HL-60/S4 treated with phorbol 12-myristate 13-acetate at 8.2 ng/mL for 4 days and 3 days (cell line): ENCODE measurements at regions not wholly inside any gene's neighbourhood (a gene's known extent, or its start where the extent isn't known, plus 50 kb on each side); places are given as distances from the start of the nearest gene placed in this dataset.

Experiments
- in situ Hi-C: fragments of 300-500 bp; cut with MboI; formaldehyde crosslinking; loops from 2 replicates; pipeline ENCODE4 v1.15.0; 2022; ENCODE audit warnings: low sequenced_read_pairs

DNA sequence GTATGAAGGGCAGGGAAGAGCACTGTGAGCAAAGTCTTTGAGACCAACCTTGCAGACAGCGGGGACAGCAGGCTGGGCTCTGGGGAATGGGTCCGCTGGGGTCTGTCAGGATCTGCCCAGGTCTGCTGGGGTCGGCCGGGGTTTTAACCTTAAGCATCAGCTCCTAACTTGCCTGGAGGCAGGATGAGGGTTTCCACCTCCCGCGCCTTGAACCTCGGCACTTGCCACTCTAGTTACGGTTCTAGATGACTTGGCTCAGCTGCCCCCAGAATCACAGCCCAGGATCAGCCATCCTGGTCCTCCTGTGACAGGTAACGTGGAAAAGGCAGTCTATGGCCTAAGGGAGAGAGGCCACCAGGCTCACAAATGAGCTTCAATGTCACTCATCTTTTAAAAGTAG, 50.4 kb upstream of the CACUL1 start:
- in situ Hi-C loops: loop anchor here (25.0 kb wide), 1 partner anchor 243 kb away; no protein-coding TSS in a partner anchor

DNA sequence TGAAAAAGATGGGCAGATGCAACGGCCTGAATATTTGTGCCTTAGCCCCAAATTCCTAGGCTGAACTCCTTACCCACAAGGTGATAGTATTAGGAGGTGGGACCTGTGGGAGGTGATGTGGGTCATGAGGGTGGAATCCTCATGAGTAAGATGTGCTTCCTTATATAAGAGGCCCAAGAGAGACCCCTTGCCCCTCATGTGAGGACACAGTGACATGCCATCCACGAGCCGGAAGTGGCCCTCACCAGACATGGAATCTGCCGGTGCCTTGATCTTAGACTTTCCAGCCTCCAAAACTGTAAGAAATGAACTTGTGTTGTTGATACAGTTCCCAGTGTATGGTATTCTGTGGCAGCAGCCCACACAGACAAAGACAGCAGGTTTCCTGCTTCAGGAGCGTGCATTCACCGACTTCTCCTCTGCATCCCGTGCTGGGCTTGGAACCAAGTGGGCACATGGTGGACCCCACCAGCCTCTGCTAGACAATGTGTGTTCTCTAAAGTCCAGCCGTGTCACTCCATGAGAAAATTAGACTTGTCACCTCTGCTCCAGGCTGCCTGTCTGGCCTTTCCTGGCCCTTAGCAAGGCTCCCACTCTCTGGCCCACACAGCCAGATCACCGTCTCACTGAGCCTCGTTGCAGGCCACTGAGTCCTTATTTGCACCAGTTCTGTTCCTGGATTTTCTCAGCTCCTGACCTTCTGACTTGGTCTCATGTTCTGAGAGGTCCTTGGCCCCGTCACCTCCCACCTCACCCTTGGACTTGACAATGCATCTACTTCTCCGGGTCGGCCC, 52.9 kb upstream of the CACUL1 start:
- in situ Hi-C loops: loop anchor here (25.0 kb wide), 1 partner anchor 245 kb away; no protein-coding TSS in a partner anchor

GRCh38 chr10:118808601-118809356, 54.0 kb upstream of the CACUL1 start:
- in situ Hi-C loops: loop anchor here (25.0 kb wide), 1 partner anchor 246 kb away; no protein-coding TSS in a partner anchor

GRCh38 chr10:118809357-118810220, 54.8 kb upstream of the CACUL1 start:
- in situ Hi-C loops: loop anchor here (25.0 kb wide), 1 partner anchor 247 kb away; no protein-coding TSS in a partner anchor

DNA sequence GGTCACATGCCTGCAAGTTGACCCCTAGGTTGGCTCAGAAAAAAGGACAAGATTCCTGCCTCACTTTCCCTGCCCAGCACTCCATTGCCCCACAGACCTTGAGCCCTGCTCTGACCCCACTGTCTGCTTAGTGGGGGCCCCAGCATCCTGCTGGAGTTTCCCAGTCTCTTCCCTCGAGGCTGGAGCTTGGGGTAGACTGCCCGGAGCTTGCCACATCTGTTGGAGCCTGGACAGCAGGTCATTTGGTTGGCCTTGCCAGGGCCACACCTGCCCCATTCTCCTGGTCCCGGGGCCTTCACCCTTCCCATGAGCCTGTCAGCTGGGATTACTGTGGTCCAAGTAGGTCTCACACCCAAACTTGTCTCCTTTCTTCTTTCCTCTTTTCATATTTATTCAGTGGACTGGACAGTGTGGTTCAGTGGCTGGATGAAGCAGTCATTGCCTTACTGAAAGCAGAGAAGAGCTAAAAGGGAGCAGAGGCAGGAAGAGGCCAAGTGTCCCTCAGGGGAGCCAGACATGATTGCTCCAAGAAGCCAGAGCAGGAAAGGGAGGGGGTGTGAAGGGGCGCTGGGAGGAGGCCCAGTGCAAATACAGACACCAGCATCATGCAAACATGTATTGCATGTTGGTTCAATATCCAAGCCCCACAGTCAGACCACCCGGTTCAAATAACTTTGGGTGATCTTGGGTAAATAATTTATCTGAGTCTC, 56.2 kb upstream of the CACUL1 start:
- in situ Hi-C loops: loop anchor here (25.0 kb wide), 1 partner anchor 249 kb away; no protein-coding TSS in a partner anchor

DNA sequence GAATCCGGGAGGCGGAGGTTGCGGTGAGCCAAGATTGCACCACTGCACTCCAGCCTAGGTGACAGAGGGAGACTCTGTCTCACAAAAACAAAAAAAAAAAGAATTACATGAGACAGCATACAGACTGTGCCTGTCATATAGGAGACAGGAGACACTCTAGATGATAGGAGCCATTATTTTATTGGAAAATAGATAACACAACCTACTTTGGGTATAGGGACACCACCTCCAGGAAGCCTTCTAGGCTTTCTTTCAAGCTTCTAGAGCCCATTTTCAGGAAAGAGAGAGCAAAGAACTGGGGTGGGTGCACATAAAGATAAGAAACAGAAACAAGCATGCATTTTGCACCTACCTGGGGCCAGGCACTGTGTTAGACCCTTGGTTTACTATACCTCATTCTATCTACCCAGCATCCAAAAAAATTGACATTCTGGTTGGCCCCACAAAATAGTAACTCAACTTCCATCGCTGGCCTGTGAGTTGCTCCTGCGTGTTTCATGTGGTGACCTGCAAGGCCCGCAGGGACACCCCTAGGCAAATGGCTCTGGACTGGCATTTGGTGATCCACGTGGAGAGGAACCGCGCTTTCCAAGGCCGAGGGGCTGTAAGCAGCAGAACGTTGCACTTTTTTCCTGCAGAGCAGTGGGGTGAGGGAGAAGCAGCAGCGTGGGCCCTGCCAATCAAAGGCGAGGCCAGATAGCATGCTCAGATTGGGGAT, 57.1 kb upstream of the CACUL1 start:
- in situ Hi-C loops: loop anchor here (25.0 kb wide), 1 partner anchor 250 kb away; no protein-coding TSS in a partner anchor

DNA sequence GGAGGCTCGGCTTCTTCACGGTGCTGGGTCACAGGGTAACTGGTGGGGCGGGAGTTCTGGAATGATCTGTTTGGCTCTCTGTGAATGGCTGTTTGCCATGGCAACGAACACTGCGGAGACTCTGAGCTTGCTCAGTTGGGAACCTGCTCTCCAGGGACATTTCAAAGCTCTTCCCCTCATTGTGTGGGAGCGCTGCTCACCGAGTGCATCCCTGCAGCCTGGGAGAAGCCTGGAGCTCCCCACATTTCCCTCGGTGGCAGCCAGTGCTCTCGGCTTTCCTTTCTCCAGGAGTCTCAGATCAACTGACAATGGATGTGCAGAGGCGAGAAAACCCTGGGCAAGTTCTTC, 57.6 kb upstream of the CACUL1 start:
- in situ Hi-C loops: loop anchor here (25.0 kb wide), 1 partner anchor 250 kb away; no protein-coding TSS in a partner anchor

DNA sequence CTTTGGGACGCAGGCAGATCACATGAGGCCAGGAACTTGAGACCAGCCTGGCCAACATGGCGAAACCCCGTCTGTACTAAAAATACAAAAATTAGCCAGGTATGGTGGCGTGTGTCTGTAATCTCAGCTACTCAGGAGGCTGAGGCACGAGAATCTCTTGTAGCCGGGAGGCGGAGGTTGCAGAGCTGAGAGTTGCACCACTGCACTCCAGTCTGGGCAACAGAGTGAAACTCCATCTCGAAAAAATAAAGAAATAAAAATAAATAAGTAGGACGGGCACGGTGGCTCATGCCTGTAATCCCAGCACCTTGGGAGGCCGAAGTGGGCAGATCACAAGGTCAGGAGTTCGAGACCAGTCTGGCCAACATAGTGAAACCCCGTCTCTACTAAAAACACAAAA, 58.2 kb upstream of the CACUL1 start:
- in situ Hi-C loops: loop anchor here (25.0 kb wide), 1 partner anchor 251 kb away; no protein-coding TSS in a partner anchor

- in situ Hi-C loops: loop anchor here (25.0 kb wide), 1 partner anchor 254 kb away; no protein-coding TSS in a partner anchor
Observed at GRCh38 chr10:118816471-118817168, 61.9 kb upstream of the CACUL1 start.

DNA sequence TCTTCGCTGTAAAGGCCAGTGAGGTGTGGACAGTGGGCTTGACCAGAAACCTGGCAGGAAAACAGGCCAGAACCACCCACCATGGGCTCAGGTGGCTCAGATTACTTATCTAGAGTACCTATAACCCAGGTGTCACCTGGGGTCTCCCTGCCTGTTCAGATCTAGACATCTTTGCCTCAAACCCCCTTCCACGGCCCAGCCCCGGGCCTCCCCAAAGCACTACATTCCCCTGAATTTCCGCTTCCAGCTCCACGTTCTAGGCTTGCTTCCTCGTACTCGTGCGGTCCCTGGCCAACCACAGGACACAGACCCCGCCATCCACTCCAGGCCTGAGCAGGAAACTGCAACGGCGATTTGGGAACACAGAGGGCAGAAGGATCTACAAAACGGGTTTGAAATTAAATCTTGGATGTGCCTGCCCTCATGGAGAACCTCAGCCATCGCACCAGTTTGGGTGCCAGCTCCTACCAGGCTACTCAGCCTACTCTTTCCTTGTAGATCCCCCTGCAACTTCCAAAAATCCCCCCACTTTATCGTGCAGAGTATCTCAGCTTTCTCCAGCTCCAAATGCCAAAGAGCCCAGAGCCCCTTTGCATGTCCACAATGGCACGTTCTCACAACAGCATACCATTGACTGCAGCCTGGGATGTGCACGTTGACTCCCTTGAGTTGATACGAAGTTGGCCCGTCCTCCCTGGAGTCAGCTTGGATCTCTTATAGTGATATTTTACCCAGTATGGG, 62.7 kb upstream of the CACUL1 start:
- in situ Hi-C loops: loop anchor here (25.0 kb wide), 1 partner anchor 255 kb away; no protein-coding TSS in a partner anchor

GRCh38 chr10:118818621-118819221, 64.0 kb upstream of the CACUL1 start:
- in situ Hi-C loops: loop anchor here (25.0 kb wide), 1 partner anchor 256 kb away; no protein-coding TSS in a partner anchor

DNA sequence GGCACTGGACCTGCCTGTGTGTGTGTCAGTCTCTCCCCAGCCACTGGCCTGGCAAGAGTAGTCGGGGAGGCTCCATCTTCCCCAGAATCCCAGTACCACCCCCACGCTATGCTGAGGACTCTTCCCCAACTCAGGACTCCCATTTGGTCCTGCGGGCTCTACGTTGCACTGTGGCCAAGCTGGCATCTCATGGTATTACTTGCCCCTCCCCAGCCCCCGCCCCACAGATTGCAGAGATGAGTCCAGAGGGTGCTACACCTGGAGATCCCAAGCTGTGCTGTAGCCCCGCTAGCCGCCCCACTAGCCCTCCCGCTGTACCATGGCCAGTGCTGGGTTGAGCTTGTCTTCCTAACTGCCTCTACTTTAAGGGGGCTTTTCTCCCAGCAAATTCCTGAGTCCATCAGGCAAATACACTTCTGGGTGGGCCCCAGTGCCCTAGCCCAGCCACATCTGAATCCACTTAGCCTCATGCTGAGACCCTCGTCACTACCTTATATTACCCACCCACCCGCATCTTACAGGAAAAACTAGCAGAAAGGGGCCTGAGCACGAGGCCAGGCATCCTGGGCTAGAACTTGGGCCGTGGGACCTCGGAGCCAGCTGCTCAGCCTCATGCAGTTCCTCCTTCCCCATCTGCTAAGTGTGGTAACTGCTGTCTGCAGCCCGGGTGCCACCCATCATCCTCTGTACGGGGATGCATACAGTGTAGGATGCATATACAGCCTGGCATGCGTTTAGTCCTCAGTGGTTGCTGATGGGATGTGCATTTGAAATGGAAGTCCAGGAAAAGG, 65.8 kb upstream of the CACUL1 start:
- in situ Hi-C loops: loop anchor here (25.0 kb wide), 1 partner anchor 258 kb away; no protein-coding TSS in a partner anchor

GRCh38 chr10:118823256-118823907, 68.6 kb upstream of the CACUL1 start:
- in situ Hi-C loops: loop anchor here (25.0 kb wide), 1 partner anchor 261 kb away; no protein-coding TSS in a partner anchor

DNA sequence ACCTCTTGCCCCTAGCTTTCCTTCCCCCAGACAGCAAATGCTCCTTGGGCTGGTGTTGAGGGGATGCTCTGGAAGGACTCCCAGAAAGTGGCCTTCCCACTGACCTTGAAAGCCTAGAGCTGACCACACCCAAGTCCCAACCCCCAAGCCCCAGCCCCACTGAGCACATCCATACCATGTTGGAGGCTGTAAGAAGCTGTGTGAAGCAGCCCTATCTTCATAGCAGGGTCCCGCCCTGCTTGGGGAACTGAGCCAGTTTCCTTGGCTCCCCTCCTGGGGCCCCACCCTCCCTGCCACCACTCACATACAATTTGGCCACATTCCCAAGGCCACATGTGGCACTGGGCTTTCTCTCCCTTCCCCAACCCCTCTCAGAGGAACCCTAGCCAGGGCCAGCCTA, 72.3 kb upstream of the CACUL1 start:
- in situ Hi-C loops: no loop called here

- in situ Hi-C loops: no loop called here
Observed at GRCh38 chr10:118827466-118828155, 72.8 kb upstream of the CACUL1 start.
